Adipocyte (in vitro differentiated cells): ENCODE measurements at regions not wholly inside any gene's neighbourhood (a gene's known extent, or its start where the extent isn't known, plus 50 kb on each side); places are given as distances from the start of the nearest gene placed in this dataset.
A peak's percentile ranks its signal among the peaks of the same experiment; 100 is the strongest.

ENCODE experiments used
- DNase-seq: peaks from one replicate; pipeline ENCODE4 v3.0.0-alpha.2; 2015; ENCODE audit warnings: low read depth
- H3K27me3 ChIP-seq: replicated peaks from 2 replicates; pipeline ENCODE4 v1.7.0; 2013; ENCODE audit warnings: mild to moderate bottlenecking, low read length, moderate library complexity; ENCODE audit not compliant: control insufficient read depth, insufficient read depth
- H3K36me3 ChIP-seq: 2 replicates; pipeline ENCODE4 v1.7.0; 2013; ENCODE audit warnings: low read length, mild to moderate bottlenecking, moderate library complexity; ENCODE audit not compliant: control insufficient read depth, insufficient read depth, severe bottlenecking
- H3K4me1 ChIP-seq: 2 replicates; pipeline ENCODE4 v1.7.0; 2013; ENCODE audit warnings: mild to moderate bottlenecking, low read length, moderate library complexity; ENCODE audit not compliant: control insufficient read depth, insufficient read depth
- H3K4me3 ChIP-seq: 2 replicates; pipeline ENCODE4 v1.7.0; 2013; ENCODE audit warnings: mild to moderate bottlenecking, low read length, moderate library complexity
- H3K9ac ChIP-seq: 2 replicates; pipeline ENCODE4 v1.7.0; 2013; ENCODE audit warnings: mild to moderate bottlenecking, low read length, moderate library complexity
- H3K9me3 ChIP-seq: 2 replicates; pipeline ENCODE4 v1.7.0; 2013; ENCODE audit warnings: mild to moderate bottlenecking, low read length, moderate library complexity; ENCODE audit not compliant: control insufficient read depth

GRCh38 chr14:53515276-53515675, 362.2 kb upstream of the DDHD1 start:
- H3K36me3 ChIP-seq, result no peaks in the 10 kb centered on the region
- peak; percentile 18 for DNase-seq
- no peaks in the 10 kb centered on the region for H3K9me3 ChIP-seq
- no peak overlapping the region for H3K9ac ChIP-seq
- no peaks in the 10 kb centered on the region for H3K27me3 ChIP-seq
- H3K4me1 ChIP-seq, result peaks cover 35% of the 10 kb centered on the region
- H3K4me3 ChIP-seq, result no peak overlapping the region

GRCh38 chr14:53514197-53514596, 361.1 kb upstream of the DDHD1 start:
- DNase-seq, result no peak
- Histone ChIP-seq H3K9ac (no peak overlapping the region), H3K9me3 (no peaks in the 10 kb centered on the region), H3K36me3 (no peaks in the 10 kb centered on the region), H3K4me3 (no peak overlapping the region), H3K4me1 (peaks cover 40% of the 10 kb centered on the region), H3K27me3 (no peaks in the 10 kb centered on the region)

- H3K4me1 ChIP-seq, result peaks cover 19% of the 10 kb centered on the region
- H3K27me3 ChIP-seq, result no peaks in the 10 kb centered on the region
- H3K36me3 ChIP-seq, result no peaks in the 10 kb centered on the region
- H3K9ac ChIP-seq, result no peak overlapping the region
- no peak for DNase-seq
- no peak overlapping the region for H3K4me3 ChIP-seq
- no peaks in the 10 kb centered on the region for H3K9me3 ChIP-seq
Measured at GRCh38 chr14:53510281-53510912, 357.3 kb upstream of the DDHD1 start.

GRCh38 chr14:53509276-53510244, 356.4 kb upstream of the DDHD1 start:
- no peaks in the 10 kb centered on the region for H3K27me3 ChIP-seq
- DNase-seq, result peak; percentile 75
- H3K4me1 ChIP-seq, result peaks cover 15% of the 10 kb centered on the region
- H3K9me3 ChIP-seq, result no peaks in the 10 kb centered on the region
- peak overlapping the region; percentile 57 for H3K9ac ChIP-seq
- H3K36me3 ChIP-seq, result no peaks in the 10 kb centered on the region
- H3K4me3 ChIP-seq, result no peak overlapping the region

- no peaks in the 10 kb centered on the region for H3K9me3 ChIP-seq
- no peak overlapping the region for H3K4me3 ChIP-seq
- H3K27me3 ChIP-seq, result no peaks in the 10 kb centered on the region
- H3K9ac ChIP-seq, result no peak overlapping the region
- peaks cover 8% of the 10 kb centered on the region for H3K4me1 ChIP-seq
- peak; percentile 89 for DNase-seq
- H3K36me3 ChIP-seq, result no peaks in the 10 kb centered on the region
Measured at GRCh38 chr14:53501361-53502211, 348.5 kb upstream of the DDHD1 start.

GRCh38 chr14:53500191-53500590, 347.1 kb upstream of the DDHD1 start:
- no peaks in the 10 kb centered on the region for H3K27me3 ChIP-seq
- H3K4me1 ChIP-seq, result peaks cover 9% of the 10 kb centered on the region
- H3K9ac ChIP-seq, result no peak overlapping the region
- DNase-seq, result no peak
- H3K36me3 ChIP-seq, result no peaks in the 10 kb centered on the region
- no peaks in the 10 kb centered on the region for H3K9me3 ChIP-seq
- no peak overlapping the region for H3K4me3 ChIP-seq

GRCh38 chr14:53496668-53497067, 343.5 kb upstream of the DDHD1 start:
- no peak for DNase-seq
- Histone ChIP-seq H3K9ac (no peak overlapping the region), H3K4me1 (peaks cover 32% of the 10 kb centered on the region), H3K27me3 (no peaks in the 10 kb centered on the region), H3K4me3 (no peak overlapping the region), H3K9me3 (no peaks in the 10 kb centered on the region), H3K36me3 (no peaks in the 10 kb centered on the region)

- Histone ChIP-seq H3K9me3 (no peaks in the 10 kb centered on the region), H3K9ac (no peak overlapping the region), H3K27me3 (no peaks in the 10 kb centered on the region), H3K36me3 (no peaks in the 10 kb centered on the region), H3K4me1 (peaks cover 29% of the 10 kb centered on the region), H3K4me3 (no peak overlapping the region)
- peak; percentile 49 for DNase-seq
Measured at GRCh38 chr14:53495846-53496343, 342.8 kb upstream of the DDHD1 start.

- Histone ChIP-seq H3K9me3 (no peaks in the 10 kb centered on the region), H3K36me3 (no peaks in the 10 kb centered on the region), H3K27me3 (no peaks in the 10 kb centered on the region), H3K9ac (no peak overlapping the region), H3K4me3 (no peak overlapping the region), H3K4me1 (peaks cover 29% of the 10 kb centered on the region)
- DNase-seq, result peak; percentile 86
Measured at GRCh38 chr14:53494587-53494986, 341.5 kb upstream of the DDHD1 start.

GRCh38 chr14:53493860-53494259, 340.7 kb upstream of the DDHD1 start:
- H3K9ac ChIP-seq, result no peak overlapping the region

GRCh38 chr14:53493320-53493719, 340.2 kb upstream of the DDHD1 start:
- no peak overlapping the region for H3K9ac ChIP-seq
- H3K4me3 ChIP-seq, result no peak overlapping the region
- H3K27me3 ChIP-seq, result no peaks in the 10 kb centered on the region
- H3K36me3 ChIP-seq, result no peaks in the 10 kb centered on the region
- peak; percentile 41 for DNase-seq
- H3K4me1 ChIP-seq, result peaks cover 29% of the 10 kb centered on the region
- no peaks in the 10 kb centered on the region for H3K9me3 ChIP-seq

More at GRCh38 chr14:53493860-53494259, 340.7 kb upstream of the DDHD1 start:
- H3K9me3 ChIP-seq, result no peaks in the 10 kb centered on the region
- H3K27me3 ChIP-seq, result no peaks in the 10 kb centered on the region
- DNase-seq, result no peak
- H3K4me1 ChIP-seq, result peaks cover 29% of the 10 kb centered on the region
- H3K4me3 ChIP-seq, result no peak overlapping the region
- no peaks in the 10 kb centered on the region for H3K36me3 ChIP-seq
